ENCODE measurements at regions not wholly inside any gene's neighbourhood (a gene's known extent, or its start where the extent isn't known, plus 50 kb on each side); places are given as distances from the start of the nearest gene placed in this dataset.
"Not testable (repeated sequence)": the region's sequence is repeated elsewhere in the genome, so short reads cannot be mapped to it uniquely, and the experiment has no call there.

GRCh38 chr2:12619975-12620374 lies 96.8 kb upstream of the TRIB2 start:
- TF ChIP-seq CTCF (IDR thresholded peaks at IDR 0.05; ENCODE audit: insufficient read depth, low read length), result no peak
- peak; percentile 92 for DNase-seq (ENCODE audit: low read depth)
- H3K4me3 ChIP-seq (ENCODE audit: low read depth, low read length), result no peak overlapping the region

GRCh38 chr2:12620759-12621158 lies 96.0 kb upstream of the TRIB2 start:
- H3K4me3 ChIP-seq (ENCODE audit: low read depth, low read length), result no peak overlapping the region
- DNase-seq (ENCODE audit: low read depth), result no peak
- TF ChIP-seq CTCF (IDR thresholded peaks at IDR 0.05; ENCODE audit: insufficient read depth, low read length), result no peak

GRCh38 chr2:12623051-12623450 lies 93.7 kb upstream of the TRIB2 start:
- no peak overlapping the region for H3K4me3 ChIP-seq (ENCODE audit: low read depth, low read length)
- DNase-seq (ENCODE audit: low read depth), result no peak
- TF ChIP-seq CTCF (IDR thresholded peaks at IDR 0.05; ENCODE audit: insufficient read depth, low read length), result no peak

- DNase-seq (ENCODE audit: low read depth), result no peak
- H3K4me3 ChIP-seq (ENCODE audit: low read depth, low read length), result no peak overlapping the region
- TF ChIP-seq CTCF (IDR thresholded peaks at IDR 0.05; ENCODE audit: insufficient read depth, low read length), result no peak
Observed at GRCh38 chr2:12624384-12624783, 92.4 kb upstream of the TRIB2 start.

- no peak for DNase-seq (ENCODE audit: low read depth)
- no peak for TF ChIP-seq CTCF (IDR thresholded peaks at IDR 0.05; ENCODE audit: insufficient read depth, low read length)
Observed at GRCh38 chr2:12624905-12625598, 91.7 kb upstream of the TRIB2 start.

GRCh38 chr2:12628541-12628940 lies 88.2 kb upstream of the TRIB2 start:
- DNase-seq (ENCODE audit: low read depth), result not testable (repeated sequence)

More at GRCh38 chr2:12624905-12625598, 91.7 kb upstream of the TRIB2 start:
- no peak overlapping the region for H3K4me3 ChIP-seq (ENCODE audit: low read depth, low read length)

GRCh38 chr2:12636837-12637581 lies 79.7 kb upstream of the TRIB2 start:
- no peak overlapping the region for H3K4me3 ChIP-seq (ENCODE audit: low read depth, low read length)
- peak; percentile 38 for DNase-seq (ENCODE audit: low read depth)
- no peak for TF ChIP-seq CTCF (IDR thresholded peaks at IDR 0.05; ENCODE audit: insufficient read depth, low read length)

More at GRCh38 chr2:12628541-12628940, 88.2 kb upstream of the TRIB2 start:
- not testable (repeated sequence) for H3K4me3 ChIP-seq (ENCODE audit: low read depth, low read length)
